AG10803 (cell line): ENCODE measurements at regions not wholly inside any gene's neighbourhood (a gene's known extent, or its start where the extent isn't known, plus 50 kb on each side); places are given as distances from the start of the nearest gene placed in this dataset.

ENCODE experiments used
- DNase-seq: peaks from one replicate; pipeline ENCODE4 v3.0.0; 2010; ENCODE audit warnings: low read depth
- H3K4me3 ChIP-seq: 2 replicates; pipeline ENCODE4 v1.5.1; 2011; ENCODE audit warnings: mild to moderate bottlenecking, low read length, control low read depth
- TF ChIP-seq, protein P1 (sequence below): conservative IDR thresholded peaks from 2 replicates; pipeline ENCODE4 v1.5.1; 2011; ENCODE audit warnings: mild to moderate bottlenecking, low read length, control low read depth, inconsistent platforms

- no peak overlapping the region for H3K4me3 ChIP-seq
- TF ChIP-seq, protein P1, sequence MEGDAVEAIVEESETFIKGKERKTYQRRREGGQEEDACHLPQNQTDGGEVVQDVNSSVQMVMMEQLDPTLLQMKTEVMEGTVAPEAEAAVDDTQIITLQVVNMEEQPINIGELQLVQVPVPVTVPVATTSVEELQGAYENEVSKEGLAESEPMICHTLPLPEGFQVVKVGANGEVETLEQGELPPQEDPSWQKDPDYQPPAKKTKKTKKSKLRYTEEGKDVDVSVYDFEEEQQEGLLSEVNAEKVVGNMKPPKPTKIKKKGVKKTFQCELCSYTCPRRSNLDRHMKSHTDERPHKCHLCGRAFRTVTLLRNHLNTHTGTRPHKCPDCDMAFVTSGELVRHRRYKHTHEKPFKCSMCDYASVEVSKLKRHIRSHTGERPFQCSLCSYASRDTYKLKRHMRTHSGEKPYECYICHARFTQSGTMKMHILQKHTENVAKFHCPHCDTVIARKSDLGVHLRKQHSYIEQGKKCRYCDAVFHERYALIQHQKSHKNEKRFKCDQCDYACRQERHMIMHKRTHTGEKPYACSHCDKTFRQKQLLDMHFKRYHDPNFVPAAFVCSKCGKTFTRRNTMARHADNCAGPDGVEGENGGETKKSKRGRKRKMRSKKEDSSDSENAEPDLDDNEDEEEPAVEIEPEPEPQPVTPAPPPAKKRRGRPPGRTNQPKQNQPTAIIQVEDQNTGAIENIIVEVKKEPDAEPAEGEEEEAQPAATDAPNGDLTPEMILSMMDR = no peak
- no peak for DNase-seq
Observed at GRCh38 chr6:133046576-133046975, 194.6 kb upstream of the EYA4 start.

DNA sequence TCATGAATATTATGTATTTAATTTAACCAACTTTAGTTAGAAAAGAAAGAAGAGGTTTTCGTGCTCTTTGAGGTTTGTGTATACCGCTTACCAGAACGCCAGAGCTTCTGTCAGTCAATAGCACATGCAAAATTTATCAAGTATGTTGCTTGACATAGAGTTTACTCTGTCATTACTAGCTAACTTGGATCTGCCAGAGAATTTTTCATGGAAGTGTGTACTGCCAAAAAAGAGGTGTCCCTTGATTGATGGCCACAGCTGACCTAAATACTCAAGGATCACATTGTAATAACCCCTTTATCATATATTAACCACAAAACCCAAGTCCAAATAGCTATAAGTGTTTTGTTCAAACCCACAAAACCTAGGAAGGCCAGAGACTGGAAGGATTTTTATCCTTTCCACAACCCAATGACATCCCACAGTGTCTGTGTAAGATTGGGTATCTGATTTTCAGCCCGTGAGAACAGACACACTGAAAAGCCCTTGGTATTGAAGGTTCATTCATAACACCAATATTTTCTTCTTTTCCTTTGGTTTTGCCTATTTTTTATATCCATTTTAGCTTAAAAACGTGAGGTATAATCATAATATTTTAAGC is 194.0 kb upstream of the EYA4 start:
- TF ChIP-seq, protein P1 = no peak
- H3K4me3 ChIP-seq = no peak overlapping the region

GRCh38 chr6:133047706-133048105 is 193.5 kb upstream of the EYA4 start:
- TF ChIP-seq, protein P1 = no peak
- no peak for DNase-seq
- H3K4me3 ChIP-seq = no peak overlapping the region

More for the DNA sequence above, 194.0 kb upstream of the EYA4 start:
- no peak for DNase-seq

DNA sequence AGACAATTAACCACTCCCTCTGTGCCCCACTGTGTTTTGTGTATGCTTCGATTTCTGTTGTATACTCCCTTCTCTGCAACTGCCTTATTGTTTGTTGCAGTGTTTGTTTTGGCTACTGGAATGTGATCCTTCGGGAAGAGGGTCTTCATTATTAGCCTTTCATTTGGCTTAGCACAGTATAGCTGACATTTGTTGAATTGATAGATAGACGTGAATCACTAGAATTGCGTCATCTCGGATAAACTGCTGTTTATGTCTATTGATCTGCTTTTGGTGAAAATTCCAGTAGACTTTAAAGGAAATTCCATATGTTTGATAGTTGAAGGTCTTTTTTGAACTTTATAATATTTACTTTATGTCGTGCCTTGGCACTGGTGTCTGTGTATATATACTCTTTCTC is 189.9 kb upstream of the EYA4 start:
- TF ChIP-seq, protein P1 = no peak
- no peak overlapping the region for H3K4me3 ChIP-seq
- DNase-seq = no peak

GRCh38 chr6:133052465-133052864 is 188.7 kb upstream of the EYA4 start:
- TF ChIP-seq, protein P1 = no peak
- no peak overlapping the region for H3K4me3 ChIP-seq
- DNase-seq = no peak

- TF ChIP-seq, protein P1 = no peak
- DNase-seq = no peak
- H3K4me3 ChIP-seq = no peak overlapping the region
Observed at GRCh38 chr6:133055441-133055966, 185.7 kb upstream of the EYA4 start.

GRCh38 chr6:133057352-133057751 is 183.8 kb upstream of the EYA4 start:
- TF ChIP-seq, protein P1 = no peak
- no peak overlapping the region for H3K4me3 ChIP-seq
- no peak for DNase-seq
